Glutamatergic neuron (in vitro differentiated cells): ENCODE measurements at regions not wholly inside any gene's neighbourhood (a gene's known extent, or its start where the extent isn't known, plus 50 kb on each side); places are given as distances from the start of the nearest gene placed in this dataset.

Experiments
- DNase-seq: peaks from one replicate; pipeline ENCODE4 v3.0.0; 2022
- H3K27ac Mint-ChIP-seq: one replicate; pipeline ENCODE4 v1.8.0; 2020; ENCODE audit warnings: mild to moderate bottlenecking, mixed read lengths, inconsistent platforms; ENCODE audit not compliant: unreplicated experiment
- H3K27me3 Mint-ChIP-seq: one replicate; pipeline ENCODE4 v1.8.0; 2020; ENCODE audit warnings: mild to moderate bottlenecking, moderate library complexity, mixed read lengths, inconsistent platforms; ENCODE audit not compliant: unreplicated experiment
- H3K36me3 Mint-ChIP-seq: one replicate; pipeline ENCODE4 v1.8.0; 2020; ENCODE audit warnings: mild to moderate bottlenecking, mixed read lengths, inconsistent platforms; ENCODE audit not compliant: unreplicated experiment
- H3K4me1 Mint-ChIP-seq: one replicate; pipeline ENCODE4 v1.8.0; 2020; ENCODE audit warnings: mild to moderate bottlenecking, low read depth, mixed read lengths, inconsistent platforms; ENCODE audit not compliant: unreplicated experiment
- H3K4me3 Mint-ChIP-seq: one replicate; pipeline ENCODE4 v1.8.0; 2020; ENCODE audit warnings: mild to moderate bottlenecking, mixed read lengths, inconsistent platforms; ENCODE audit not compliant: unreplicated experiment
- H3K9me3 Mint-ChIP-seq: one replicate; pipeline ENCODE4 v1.8.0; 2020; ENCODE audit warnings: mild to moderate bottlenecking, moderate library complexity, mixed read lengths, inconsistent platforms; ENCODE audit not compliant: unreplicated experiment
- CTCF ChIP-seq: fragments of 200-600 bp; sonication (generic); IDR thresholded peaks from one replicate; pipeline ENCODE4 v1.5.0; 2021; ENCODE audit not compliant: partially characterized antibody, unreplicated experiment

DNA sequence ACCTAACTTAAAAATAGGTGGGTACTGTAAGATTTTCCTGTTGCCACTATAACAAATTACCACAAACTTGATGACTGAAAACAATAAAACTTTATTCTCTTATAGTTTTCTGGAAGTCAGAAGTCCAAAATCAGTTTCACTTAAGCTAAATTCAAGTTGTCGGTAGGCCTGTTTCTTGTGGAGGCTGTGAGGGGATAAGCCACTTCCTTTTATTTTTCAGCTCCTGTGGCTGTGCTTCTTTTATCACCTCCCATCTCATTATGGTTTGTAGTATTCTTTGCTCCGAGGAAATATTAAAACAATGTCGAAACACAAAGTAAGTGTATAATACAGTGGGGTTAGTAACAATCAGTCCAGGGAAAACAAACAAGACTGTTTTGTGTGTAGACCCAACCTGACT lies 610.5 kb upstream of the TECRL start:
- H3K27ac Mint-ChIP-seq, result no peak overlapping the region
- no peaks in the 10 kb centered on the region for H3K27me3 Mint-ChIP-seq
- H3K36me3 Mint-ChIP-seq, result no peaks in the 10 kb centered on the region
- peaks cover 4% of the 10 kb centered on the region for H3K4me1 Mint-ChIP-seq
- H3K4me3 Mint-ChIP-seq, result no peak overlapping the region
- no peak for TF ChIP-seq CTCF
- H3K9me3 Mint-ChIP-seq, result no peaks in the 10 kb centered on the region
- no peak for DNase-seq

GRCh38 chr4:65018313-65018712 lies 609.1 kb upstream of the TECRL start:
- H3K4me1 Mint-ChIP-seq, result no peaks in the 10 kb centered on the region
- TF ChIP-seq CTCF, result no peak
- no peaks in the 10 kb centered on the region for H3K9me3 Mint-ChIP-seq
- no peaks in the 10 kb centered on the region for H3K27me3 Mint-ChIP-seq
- no peak overlapping the region for H3K27ac Mint-ChIP-seq
- no peaks in the 10 kb centered on the region for H3K36me3 Mint-ChIP-seq
- DNase-seq, result no peak
- no peak overlapping the region for H3K4me3 Mint-ChIP-seq

GRCh38 chr4:65014078-65014477 lies 604.8 kb upstream of the TECRL start:
- Mint-ChIP-seq H3K9me3 (no peaks in the 10 kb centered on the region), H3K4me1 (no peaks in the 10 kb centered on the region), H3K4me3 (no peak overlapping the region), H3K36me3 (no peaks in the 10 kb centered on the region), H3K27ac (no peak overlapping the region), H3K27me3 (no peaks in the 10 kb centered on the region)
- no peak for TF ChIP-seq CTCF
- DNase-seq, result no peak

DNA sequence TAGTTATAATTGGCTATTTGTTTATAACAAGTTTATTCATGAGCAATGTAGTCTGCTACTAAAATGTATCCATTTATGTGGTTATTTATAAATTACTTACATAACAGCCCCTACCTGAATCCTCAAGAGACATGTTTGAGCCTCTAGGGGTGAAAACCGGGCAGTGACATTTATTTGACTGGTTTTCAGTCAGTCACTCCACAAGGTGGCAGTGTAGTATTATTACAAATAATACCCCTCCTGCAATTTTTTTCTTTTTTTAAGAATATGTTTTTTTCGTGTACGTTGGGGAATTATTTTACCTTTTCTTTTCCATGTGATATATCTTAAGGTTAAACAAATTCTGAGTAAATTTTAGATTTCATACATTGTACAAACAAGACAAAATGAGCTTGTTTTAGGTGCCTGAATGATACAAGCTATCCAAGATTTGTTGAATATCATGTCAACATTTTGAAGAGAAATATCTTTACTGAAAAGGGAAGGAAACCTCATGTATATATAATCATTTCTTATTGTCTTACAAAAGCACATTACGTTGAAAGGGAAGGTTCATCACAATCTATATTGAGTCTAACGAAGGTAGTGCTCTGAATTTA lies 598.7 kb upstream of the TECRL start:
- Mint-ChIP-seq H3K27me3 (no peaks in the 10 kb centered on the region), H3K27ac (peak overlapping the region; percentile 34), H3K4me3 (no peak overlapping the region), H3K36me3 (no peaks in the 10 kb centered on the region), H3K4me1 (peaks cover 2% of the 10 kb centered on the region), H3K9me3 (no peaks in the 10 kb centered on the region)
- DNase-seq, result no peak
- TF ChIP-seq CTCF, result peak; percentile 83

DNA sequence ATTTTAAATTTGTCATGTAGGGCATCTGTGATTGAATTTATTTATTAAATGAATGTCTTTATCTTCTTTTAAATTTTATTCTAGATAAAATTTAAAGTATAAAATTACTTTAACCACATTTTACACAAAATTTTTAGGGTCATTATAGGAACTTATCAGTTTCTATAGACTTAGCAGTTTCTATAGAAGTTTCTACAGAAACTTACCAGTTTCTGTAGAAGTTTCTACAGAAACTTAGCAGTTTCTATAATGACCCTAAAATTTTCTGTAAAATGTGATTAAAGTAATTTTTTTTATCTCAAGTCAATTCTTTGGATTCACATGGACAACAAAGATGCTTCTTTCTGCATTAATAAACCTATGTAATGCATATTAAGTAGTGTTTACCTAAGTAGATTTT lies 565.9 kb upstream of the TECRL start:
- no peaks in the 10 kb centered on the region for H3K4me1 Mint-ChIP-seq

More for the DNA sequence above, 565.9 kb upstream of the TECRL start:
- DNase-seq, result no peak
- no peak for TF ChIP-seq CTCF
- Mint-ChIP-seq H3K9me3 (no peaks in the 10 kb centered on the region), H3K27me3 (no peaks in the 10 kb centered on the region), H3K27ac (no peak overlapping the region), H3K4me3 (no peak overlapping the region), H3K36me3 (peaks cover 4% of the 10 kb centered on the region)
